HEK293 (cell line): ENCODE measurements at regions not wholly inside any gene's neighbourhood (a gene's known extent, or its start where the extent isn't known, plus 50 kb on each side); places are given as distances from the start of the nearest gene placed in this dataset.

ENCODE experiments used
- CTCF ChIA-PET: fragments of 350-600 bp; formaldehyde crosslinking; extraction: SDS; loops from one replicate; lab custom pipeline; 2021; ENCODE audit warnings: antibody characterized with exemption; lab: Yijun Ruan, JAX
- POLR2A ChIA-PET: fragments of 300-600 bp; formaldehyde crosslinking; extraction: SDS; loops from one replicate; lab custom pipeline; 2020; ENCODE audit warnings: antibody characterized with exemption, inconsistent platforms; lab: Yijun Ruan, JAX
- H3K27ac ChIP-seq: fragments of 200-500 bp; sonication (Bioruptor generic); 2 replicates; pipeline ENCODE4 v1.5.1; 2014; ENCODE audit warnings: low read depth, low read length, control low read depth, inconsistent platforms; ENCODE audit errors: extremely low read depth
- H3K36me3 ChIP-seq, 2 experiments: fragments of 200-500 bp in 1 of 2; sonication (Bioruptor generic) in 1 of 2; 1 replicate in 1 of 2; 2 replicates in 1 of 2; pipeline ENCODE4 v1.5.1; 2014 to 2017; ENCODE audit warnings: inconsistent platforms in 2 of 2, low read length in 2 of 2; ENCODE audit not compliant: control insufficient read depth in 2 of 2, insufficient read depth in 1 of 2
- H3K4me1 ChIP-seq: fragments of 200-500 bp; sonication (Bioruptor generic); 2 replicates; pipeline ENCODE4 v1.5.1; 2014; ENCODE audit warnings: mild to moderate bottlenecking, low read length, inconsistent platforms; ENCODE audit not compliant: control insufficient read depth, insufficient read depth
- H3K4me3 ChIP-seq: 2 replicates; pipeline ENCODE4 v1.5.1; 2011; ENCODE audit warnings: low read depth, mild to moderate bottlenecking, control low read depth, low read length, moderate library complexity
- H3K9me3 ChIP-seq: fragments of 200-500 bp; sonication (Bioruptor generic); 2 replicates; pipeline ENCODE4 v1.5.1; 2014; ENCODE audit warnings: low read depth, low read length, inconsistent platforms; ENCODE audit not compliant: control insufficient read depth, insufficient read depth
- ATF2 ChIP-seq: fragments of 450-650 bp; formaldehyde crosslinking; IDR thresholded peaks from 2 replicates; pipeline ENCODE4 v1.5.1; 2016; ENCODE audit warnings: missing biosample characterization, missing genetic modification characterization, low read depth
- GLI4 ChIP-seq: fragments of 450-650 bp; formaldehyde crosslinking; IDR thresholded peaks from 2 replicates; pipeline ENCODE4 v1.5.1; 2016; ENCODE audit warnings: missing biosample characterization, missing genetic modification characterization
- HOXA7 ChIP-seq: sonication (generic); formaldehyde crosslinking; IDR thresholded peaks from 2 replicates; pipeline ENCODE4 v1.8.1; 2022; ENCODE audit warnings: missing genetic modification reagents, borderline replicate concordance
- HOXD13 ChIP-seq: sonication (generic); formaldehyde crosslinking; IDR thresholded peaks from 2 replicates; pipeline ENCODE4 v1.8.0; 2022; ENCODE audit warnings: missing genetic modification reagents, borderline replicate concordance
- KLF17 ChIP-seq: fragments of 450-650 bp; formaldehyde crosslinking; IDR thresholded peaks from 2 replicates; pipeline ENCODE4 v1.5.1; 2016; ENCODE audit warnings: missing biosample characterization, missing genetic modification characterization
- KLF7 ChIP-seq: fragments of 450-650 bp; formaldehyde crosslinking; IDR thresholded peaks from 2 replicates; pipeline ENCODE4 v1.5.1; 2016; ENCODE audit warnings: missing biosample characterization, missing genetic modification characterization, borderline replicate concordance
- KLF8 ChIP-seq: fragments of 450-650 bp; formaldehyde crosslinking; IDR thresholded peaks from 2 replicates; pipeline ENCODE4 v1.5.1; 2016; ENCODE audit warnings: missing biosample characterization, missing genetic modification characterization
- MEIS1 ChIP-seq: sonication (generic); formaldehyde crosslinking; IDR thresholded peaks from 2 replicates; pipeline ENCODE4 v1.8.1; 2022; ENCODE audit warnings: missing genetic modification reagents, mild to moderate bottlenecking, borderline replicate concordance
- ZBTB26 ChIP-seq: fragments of 450-650 bp; formaldehyde crosslinking; optimal IDR thresholded peaks from 2 replicates; pipeline ENCODE3; 2016; ENCODE audit warnings: missing biosample characterization, mild to moderate bottlenecking, missing genetic modification characterization
- ZBTB44 ChIP-seq: fragments of 450-650 bp; IDR thresholded peaks from 2 replicates; pipeline ENCODE4 v1.5.1; 2018; ENCODE audit warnings: missing biosample characterization, mild to moderate bottlenecking, missing genetic modification characterization
- ZBTB6 ChIP-seq: fragments of 450-650 bp; formaldehyde crosslinking; IDR thresholded peaks from 2 replicates; pipeline ENCODE4 v1.5.1; 2017; ENCODE audit warnings: missing biosample characterization, missing genetic modification characterization
- ZFP3 ChIP-seq: fragments of 450-650 bp; formaldehyde crosslinking; IDR thresholded peaks from 2 replicates; pipeline ENCODE4 v1.5.1; 2016; ENCODE audit warnings: low read depth, missing biosample characterization, missing genetic modification characterization
- ZNF140 ChIP-seq: fragments of 450-650 bp; formaldehyde crosslinking; IDR thresholded peaks from 2 replicates; pipeline ENCODE4 v1.5.1; 2016; ENCODE audit warnings: missing biosample characterization, missing genetic modification characterization
- ZNF19 ChIP-seq: fragments of 450-650 bp; formaldehyde crosslinking; IDR thresholded peaks from 2 replicates; pipeline ENCODE4; 2016; ENCODE audit warnings: missing biosample characterization, missing genetic modification characterization, low read depth
- ZNF24 ChIP-seq: fragments of 450-650 bp; formaldehyde crosslinking; IDR thresholded peaks from 2 replicates; pipeline ENCODE4 v1.5.1; 2016; ENCODE audit warnings: missing biosample characterization, missing genetic modification characterization
- ZNF266 ChIP-seq: fragments of 450-650 bp; formaldehyde crosslinking; IDR thresholded peaks from 2 replicates; pipeline ENCODE4 v1.5.1; 2016; ENCODE audit warnings: missing biosample characterization, missing genetic modification characterization, low read depth
- ZNF274 ChIP-seq, 2 experiments: fragments of 200-500 bp in 1 of 2; fragments of 450-650 bp in 1 of 2; sonication (Bioruptor generic) in 1 of 2; formaldehyde crosslinking in 1 of 2; IDR thresholded peaks; 2 replicates each; pipeline versions ENCODE4 v1.5.1 to v1.6.1; 2014 to 2016; ENCODE audit warnings: borderline replicate concordance in 1 of 2, inconsistent platforms in 1 of 2, low read length in 1 of 2, missing biosample characterization in 1 of 2, missing genetic modification characterization in 1 of 2
- ZNF324 ChIP-seq: fragments of 450-650 bp; formaldehyde crosslinking; IDR thresholded peaks from 2 replicates; pipeline ENCODE4 v1.5.1; 2016; ENCODE audit warnings: missing biosample characterization, missing genetic modification characterization
- ZNF366 ChIP-seq: fragments of 450-650 bp; formaldehyde crosslinking; conservative IDR thresholded peaks from 2 replicates; pipeline ENCODE4 v1.5.1; 2016; ENCODE audit warnings: missing biosample characterization, missing genetic modification characterization
- ZNF398 ChIP-seq: fragments of 450-650 bp; formaldehyde crosslinking; IDR thresholded peaks from 2 replicates; pipeline ENCODE4 v1.5.1; 2017; ENCODE audit warnings: missing biosample characterization, missing genetic modification characterization
- ZNF404 ChIP-seq: fragments of 450-650 bp; formaldehyde crosslinking; IDR thresholded peaks from 2 replicates; pipeline ENCODE4 v1.5.1; 2017; ENCODE audit warnings: missing biosample characterization, missing genetic modification characterization
- ZNF530 ChIP-seq: fragments of 450-650 bp; formaldehyde crosslinking; IDR thresholded peaks from 2 replicates; pipeline ENCODE4 v1.5.1; 2016; ENCODE audit warnings: low read depth, missing biosample characterization, missing genetic modification characterization
- ZNF654 ChIP-seq: fragments of 450-650 bp; formaldehyde crosslinking; IDR thresholded peaks from 2 replicates; pipeline ENCODE4 v1.5.1; 2016; ENCODE audit warnings: low read depth, missing biosample characterization, missing genetic modification characterization
- ZNF670 ChIP-seq: fragments of 450-650 bp; formaldehyde crosslinking; IDR thresholded peaks from 2 replicates; pipeline ENCODE4 v1.5.1; 2016; ENCODE audit warnings: missing biosample characterization, missing genetic modification characterization, low read depth
- ZNF830 ChIP-seq: fragments of 450-650 bp; IDR thresholded peaks from 2 replicates; pipeline ENCODE4 v1.5.0; 2018; ENCODE audit warnings: missing biosample characterization, missing genetic modification characterization, low read depth, mild to moderate bottlenecking, moderate library complexity
- ZSCAN23 ChIP-seq: fragments of 450-650 bp; formaldehyde crosslinking; IDR thresholded peaks from 2 replicates; pipeline ENCODE4 v1.5.1; 2016; ENCODE audit warnings: missing biosample characterization, missing genetic modification characterization
- ZSCAN5A ChIP-seq: fragments of 450-650 bp; formaldehyde crosslinking; IDR thresholded peaks from 2 replicates; pipeline ENCODE4 v1.5.1; 2016; ENCODE audit warnings: missing biosample characterization, missing genetic modification characterization

GRCh38 chr5:8019719-8020218 lies 150.8 kb downstream of the MTRR start (continued):
- TF ChIP-seq ZBTB26 (tag by site-specific recombination) (no peak), ZNF274 (IDR thresholded peaks at IDR 0.05; ENCODE audit: low read length) (no peak), ZNF274 (tag by site-specific recombination; IDR thresholded peaks at IDR 0.05; ENCODE audit: borderline replicate concordance) (no peak), ZBTB6 (tag by site-specific recombination) (no peak), ZNF830 (tag by site-specific recombination) (no peak), HOXD13 (CRISPR knock-in tag) (no peak), ZNF24 (no peak), ZNF140 (no peak), ATF2 (tag by site-specific recombination) (no peak), ZNF404 (tag by site-specific recombination) (no peak), ZNF19 (no peak)

- ChIA-PET POLR2A (interaction anchor here (0.6 kb wide), 1 partner anchor 1004 kb away, joined by 8 read pairs; no protein-coding TSS in a partner anchor), CTCF (no interaction called here)
- Histone ChIP-seq H3K36me3 (no peaks in the 10 kb centered on the region), H3K4me1 (no peaks in the 10 kb centered on the region), H3K9me3 (no peaks in the 10 kb centered on the region), H3K27ac (no peak overlapping the region), H3K4me3 (no peak overlapping the region)
- TF ChIP-seq KLF17 (tag by site-specific recombination) (no peak), ZNF24 (no peak), ZSCAN23 (tag by site-specific recombination) (no peak), ZNF324 (no peak), HOXA7 (no peak), MEIS1 (CRISPR knock-in tag) (no peak), ZNF266 (tag by site-specific recombination) (no peak), ZFP3 (tag by site-specific recombination) (no peak), ZNF530 (tag by site-specific recombination) (no peak), ZNF654 (tag by site-specific recombination) (no peak), KLF8 (no peak), ZNF366 (no peak), ZNF398 (no peak), ZNF670 (tag by site-specific recombination) (no peak), KLF7 (no peak), GLI4 (no peak), ZSCAN5A (tag by site-specific recombination) (no peak), ZBTB44 (no peak)
Measured at GRCh38 chr5:8020861-8021514, 152.0 kb downstream of the MTRR start.
